AG10803 (cell line): ENCODE measurements at regions not wholly inside any gene's neighbourhood (a gene's known extent, or its start where the extent isn't known, plus 50 kb on each side); places are given as distances from the start of the nearest gene placed in this dataset.

Experiments
- DNase-seq: peaks from one replicate; pipeline ENCODE4 v3.0.0; 2010; ENCODE audit warnings: low read depth
- H3K4me3 ChIP-seq: 2 replicates; pipeline ENCODE4 v1.5.1; 2011; ENCODE audit warnings: mild to moderate bottlenecking, low read length, control low read depth
- CTCF ChIP-seq: conservative IDR thresholded peaks from 2 replicates; pipeline ENCODE4 v1.5.1; 2011; ENCODE audit warnings: mild to moderate bottlenecking, low read length, control low read depth, inconsistent platforms

- TF ChIP-seq CTCF: no peak
- H3K4me3 ChIP-seq: no peak overlapping the region
- no peak for DNase-seq
Observed at GRCh38 chr18:64233851-64234250, 85.0 kb upstream of the LINC00305 start.

GRCh38 chr18:64220941-64221340 lies 72.1 kb upstream of the LINC00305 start:
- no peak for DNase-seq
- H3K4me3 ChIP-seq: no peak overlapping the region
- TF ChIP-seq CTCF: no peak

GRCh38 chr18:64219517-64219916 lies 70.6 kb upstream of the LINC00305 start:
- TF ChIP-seq CTCF: no peak
- DNase-seq: no peak
- no peak overlapping the region for H3K4me3 ChIP-seq

- DNase-seq: no peak
- H3K4me3 ChIP-seq: no peak overlapping the region
- TF ChIP-seq CTCF: no peak
Observed at GRCh38 chr18:64210401-64210949, 61.6 kb upstream of the LINC00305 start.

GRCh38 chr18:64208516-64208915 lies 59.6 kb upstream of the LINC00305 start:
- no peak for TF ChIP-seq CTCF
- H3K4me3 ChIP-seq: no peak overlapping the region
- DNase-seq: no peak

GRCh38 chr18:64207820-64208219 lies 58.9 kb upstream of the LINC00305 start:
- TF ChIP-seq CTCF: no peak
- DNase-seq: no peak
- H3K4me3 ChIP-seq: peak overlapping the region; percentile 10

- no peak for TF ChIP-seq CTCF
- no peak for DNase-seq
- H3K4me3 ChIP-seq: no peak overlapping the region
Observed at GRCh38 chr18:64203295-64203694, 54.4 kb upstream of the LINC00305 start.
